Breast epithelium (tissue), 4 donors: ENCODE measurements at regions not wholly inside any gene's neighbourhood (a gene's known extent, or its start where the extent isn't known, plus 50 kb on each side); places are given as distances from the start of the nearest gene placed in this dataset.

Experiments used
- DNase-seq, 2 donors: peaks; one replicate each; pipeline ENCODE4 v3.0.0-alpha.2; 2019; ENCODE audit warnings: low spot score in 2 of 2
- H3K27ac ChIP-seq, 2 donors: fragments of 200-600 bp; sonication (generic) in 1 of 2; one replicate each; pipeline ENCODE4 v1.5.1; 2016 to 2019; ENCODE audit warnings: mild to moderate bottlenecking in 1 of 2
- H3K27me3 ChIP-seq, 2 donors: fragments of 200-600 bp; sonication (generic) in 1 of 2; one replicate each; pipeline versions ENCODE4 v1.5.1 to v1.6.0; 2017 to 2019; ENCODE audit warnings: control low read depth in 1 of 2, mild to moderate bottlenecking in 1 of 2
- H3K36me3 ChIP-seq: fragments of 200-600 bp; one replicate; pipeline ENCODE4 v1.5.1; 2019
- H3K4me1 ChIP-seq, 2 donors: fragments of 200-600 bp; sonication (generic); one replicate each; pipeline ENCODE4 v1.5.1; 2016 to 2019; ENCODE audit warnings: control low read depth in 1 of 2
- H3K4me3 ChIP-seq, 3 donors: fragments of 200-600 bp; sonication (generic); 1 replicate in 2 of 3; 2 replicates in 1 of 3; pipeline ENCODE4 v1.5.1; 2016 to 2019; ENCODE audit warnings: mild to moderate bottlenecking in 3 of 3, moderate library complexity in 2 of 3
- H3K9me3 ChIP-seq, 2 donors: fragments of 200-600 bp; sonication (generic) in 1 of 2; one replicate each; pipeline ENCODE4 v1.5.1; 2016 to 2019; ENCODE audit warnings: control low read depth in 1 of 2
- POLR2A ChIP-seq: fragments of 450-650 bp; IDR thresholded peaks from one replicate; pipeline ENCODE4 v1.6.1; 2016; ENCODE audit warnings: antibody characterized with exemption, mild to moderate bottlenecking, moderate library complexity
- POLR2AphosphoS5 ChIP-seq, 3 donors: sonication (generic); formaldehyde crosslinking; IDR thresholded peaks; one replicate each; pipeline ENCODE4 v1.6.1; 2017; ENCODE audit warnings: antibody characterized with exemption in 3 of 3
- intact Hi-C: fragments of 100-400 bp; cut with DNase I; formaldehyde crosslinking; loops from one replicate; pipeline ENCODE4 v1.15.1; 2023; ENCODE audit warnings: low total_unique reads
- TF ChIP-seq, protein P1 (sequence below), 3 donors: fragments of 450-650 bp; IDR thresholded peaks; one replicate each; pipeline ENCODE4 v1.5.1; 2016 to 2017; ENCODE audit warnings: antibody characterized with exemption in 3 of 3, mild to moderate bottlenecking in 3 of 3, moderate library complexity in 3 of 3

DNA sequence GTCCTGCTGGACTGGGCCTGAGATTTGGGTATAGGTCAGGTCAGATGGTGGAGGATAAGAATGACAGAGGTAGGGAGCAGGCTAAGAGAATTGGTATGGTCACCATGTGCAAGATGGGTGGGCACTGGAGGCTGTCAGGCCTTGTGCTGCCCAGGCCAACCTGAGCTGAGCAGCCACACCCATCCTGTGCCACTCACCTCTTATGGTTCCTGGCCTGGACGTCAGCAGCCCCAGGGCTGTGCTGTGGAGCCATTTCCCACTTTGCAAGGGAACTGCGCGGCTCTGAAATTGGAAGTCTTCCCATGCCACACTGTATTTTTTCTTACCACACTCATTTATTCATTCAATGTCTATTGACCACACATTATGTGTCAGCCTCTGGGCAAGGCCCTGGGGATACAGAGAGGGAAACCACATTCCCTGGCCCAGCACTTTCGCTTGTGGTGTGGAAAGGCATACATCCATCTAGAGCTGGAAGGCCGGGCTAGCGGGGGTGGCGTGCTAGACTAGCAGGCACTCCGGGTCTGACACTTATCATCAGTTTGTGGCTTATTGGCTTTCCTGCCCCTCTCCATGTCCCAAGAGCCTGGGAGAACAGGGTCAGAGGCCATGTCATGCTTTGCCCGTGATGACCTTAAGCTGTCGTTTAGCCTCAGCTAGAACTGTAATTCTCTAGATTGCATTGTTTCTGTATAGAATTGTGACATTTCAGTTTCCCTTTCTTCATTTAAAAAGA, 51.1 kb upstream of the POLG start:
- Histone ChIP-seq H3K9me3 (no peaks in the 10 kb centered on the region), H3K4me3 (no peak overlapping the region), H3K36me3 (no peaks in the 10 kb centered on the region), H3K27me3 (no peaks in the 10 kb centered on the region), H3K27ac (no peak overlapping the region), H3K4me1 (peaks cover 0 to 7% of the 10 kb centered on the region in 2 donors)
- TF ChIP-seq POLR2AphosphoS5 (IDR thresholded peaks at IDR 0.05) (no peak), POLR2A (no peak)
- TF ChIP-seq, protein P1, sequence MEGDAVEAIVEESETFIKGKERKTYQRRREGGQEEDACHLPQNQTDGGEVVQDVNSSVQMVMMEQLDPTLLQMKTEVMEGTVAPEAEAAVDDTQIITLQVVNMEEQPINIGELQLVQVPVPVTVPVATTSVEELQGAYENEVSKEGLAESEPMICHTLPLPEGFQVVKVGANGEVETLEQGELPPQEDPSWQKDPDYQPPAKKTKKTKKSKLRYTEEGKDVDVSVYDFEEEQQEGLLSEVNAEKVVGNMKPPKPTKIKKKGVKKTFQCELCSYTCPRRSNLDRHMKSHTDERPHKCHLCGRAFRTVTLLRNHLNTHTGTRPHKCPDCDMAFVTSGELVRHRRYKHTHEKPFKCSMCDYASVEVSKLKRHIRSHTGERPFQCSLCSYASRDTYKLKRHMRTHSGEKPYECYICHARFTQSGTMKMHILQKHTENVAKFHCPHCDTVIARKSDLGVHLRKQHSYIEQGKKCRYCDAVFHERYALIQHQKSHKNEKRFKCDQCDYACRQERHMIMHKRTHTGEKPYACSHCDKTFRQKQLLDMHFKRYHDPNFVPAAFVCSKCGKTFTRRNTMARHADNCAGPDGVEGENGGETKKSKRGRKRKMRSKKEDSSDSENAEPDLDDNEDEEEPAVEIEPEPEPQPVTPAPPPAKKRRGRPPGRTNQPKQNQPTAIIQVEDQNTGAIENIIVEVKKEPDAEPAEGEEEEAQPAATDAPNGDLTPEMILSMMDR (IDR thresholded peaks at IDR 0.05), result no peak
- DNase-seq, result no peak
- intact Hi-C loops, result no loop called here
